GM12891 (cell line): ENCODE measurements at regions not wholly inside any gene's neighbourhood (a gene's known extent, or its start where the extent isn't known, plus 50 kb on each side); places are given as distances from the start of the nearest gene placed in this dataset.

ENCODE experiments used
- POLR2A ChIP-seq: IDR thresholded peaks from 2 replicates; pipeline ENCODE4 v1.6.1; 2011; ENCODE audit warnings: low read depth, low read length, control low read depth
- POLR2AphosphoS5 ChIP-seq: IDR thresholded peaks from 2 replicates; pipeline ENCODE4 v1.6.1; 2011; ENCODE audit warnings: low read depth, low read length, control low read depth
- TAF1 ChIP-seq: IDR thresholded peaks from 2 replicates; pipeline ENCODE4 v1.6.1; 2011; ENCODE audit warnings: low read depth, low read length, control low read depth

GRCh38 chr4:26039639-26040359 is 125.8 kb downstream of the SMIM20 start:
- no peak for TF ChIP-seq POLR2A
- TF ChIP-seq TAF1 = no peak
- no peak for TF ChIP-seq POLR2AphosphoS5
